ENCODE measurements at regions not wholly inside any gene's neighbourhood (a gene's known extent, or its start where the extent isn't known, plus 50 kb on each side); places are given as distances from the start of the nearest gene placed in this dataset.
"Not testable (repeated sequence)": the region's sequence is repeated elsewhere in the genome, so short reads cannot be mapped to it uniquely, and the experiment has no call there.

DNA sequence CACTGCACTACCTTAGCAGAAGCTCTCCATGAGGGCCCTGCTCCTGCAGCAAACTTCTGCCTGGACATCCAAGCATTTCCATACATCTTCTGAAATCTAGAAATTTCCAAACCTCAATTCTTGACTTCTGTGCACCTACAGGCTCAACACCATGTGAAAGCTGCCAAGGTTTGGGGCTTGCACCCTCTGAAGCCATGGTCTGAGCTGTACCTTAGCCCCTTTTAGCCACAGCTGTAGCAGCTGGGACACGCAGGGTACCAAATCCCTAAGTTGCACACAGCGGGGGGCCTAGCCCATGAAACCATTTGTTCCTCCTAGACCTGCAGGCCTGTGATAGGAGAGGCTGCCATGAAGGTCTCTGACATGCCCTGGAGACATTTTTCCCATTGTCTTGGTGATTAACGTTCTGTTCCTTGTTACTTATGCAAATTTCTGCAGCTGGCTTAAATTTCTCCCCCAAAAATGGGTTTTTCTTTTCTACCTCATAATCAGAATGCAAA lies 102.7 kb downstream of the EN1 start:
- not testable (repeated sequence) for DNase-seq (ENCODE audit: low spot score in 2 of 2); FAIRE-seq

DNA sequence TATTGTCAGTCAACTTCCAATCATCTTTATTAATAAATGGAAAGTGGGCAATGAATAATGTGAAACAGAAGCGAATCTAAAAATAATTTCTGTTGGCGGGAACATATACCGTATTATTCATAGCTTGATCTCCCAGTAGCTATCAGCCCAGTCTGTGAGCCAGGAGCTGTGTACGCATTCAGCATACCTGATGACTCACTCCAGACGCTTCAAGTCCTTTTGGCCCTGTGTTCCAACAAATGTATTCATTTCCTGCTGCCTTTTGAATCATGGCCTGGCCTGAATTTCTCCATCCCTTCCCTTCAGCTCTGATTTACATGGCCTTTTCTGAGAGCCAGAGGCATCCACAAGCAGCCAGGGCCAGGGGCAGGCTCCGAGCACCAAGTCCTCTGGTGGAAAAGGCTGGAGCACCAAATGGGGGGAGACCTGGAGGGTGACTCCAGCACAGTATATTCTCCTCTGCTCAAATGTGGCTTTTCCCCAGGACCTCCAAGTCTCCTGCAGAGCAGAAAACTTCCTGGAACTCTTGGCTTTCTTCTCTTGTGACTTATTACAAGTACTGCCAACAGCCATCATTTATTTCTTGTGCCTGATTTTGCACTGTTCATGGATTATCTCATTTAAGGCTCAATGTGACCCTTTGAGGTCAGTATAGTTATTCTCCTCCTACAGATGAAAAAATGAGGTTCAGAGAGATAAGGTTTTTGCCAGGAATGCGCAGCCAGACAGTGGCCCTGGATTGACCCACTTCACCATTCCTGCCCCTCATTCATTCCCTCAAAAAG lies 108.7 kb downstream of the EN1 start:
- DNase-seq (ENCODE audit: low spot score in 2 of 2) (no peak), FAIRE-seq (no peak)

DNA sequence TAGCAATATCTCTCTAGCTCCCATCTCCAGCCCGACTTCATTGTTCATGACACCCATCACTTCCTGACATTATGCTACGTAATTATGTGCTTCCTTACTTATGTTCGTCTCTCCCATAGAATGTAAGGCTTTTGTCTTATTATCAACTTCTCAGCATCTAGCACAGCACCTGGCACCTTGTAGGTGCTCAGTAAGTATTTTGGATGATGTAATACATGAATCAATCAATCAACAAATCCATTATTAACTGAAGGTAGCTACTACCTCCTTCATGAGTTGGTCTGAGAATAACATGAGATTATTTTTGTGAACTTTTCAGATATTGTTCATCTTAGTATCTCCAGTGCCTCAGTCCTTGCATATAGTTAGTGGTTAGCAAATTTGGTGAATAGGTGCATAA lies 109.3 kb downstream of the EN1 start:
- DNase-seq (ENCODE audit: low spot score in 2 of 2) (no peak), FAIRE-seq (no peak)

DNA sequence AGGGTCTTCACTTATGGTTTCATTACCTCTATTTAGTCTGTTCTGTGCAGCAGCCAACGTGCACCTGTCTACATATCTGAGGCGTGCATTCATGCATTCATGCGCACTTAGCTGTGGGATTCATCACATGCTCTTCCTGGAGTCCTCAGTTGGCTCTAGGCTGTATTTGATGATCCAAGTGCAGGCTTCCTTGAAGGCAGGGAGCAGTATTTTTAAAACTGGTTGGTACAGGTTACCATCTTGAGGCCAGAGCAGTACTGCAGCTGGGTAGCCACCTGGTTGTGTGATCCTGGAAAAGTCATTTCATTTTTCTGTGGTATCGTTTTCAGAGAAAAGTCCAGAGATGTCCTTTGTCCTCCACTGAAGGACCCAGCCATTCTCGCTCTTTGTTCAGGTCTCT lies 109.8 kb downstream of the EN1 start:
- no peak for DNase-seq (ENCODE audit: low spot score in 2 of 2)
- FAIRE-seq: no peak

DNA sequence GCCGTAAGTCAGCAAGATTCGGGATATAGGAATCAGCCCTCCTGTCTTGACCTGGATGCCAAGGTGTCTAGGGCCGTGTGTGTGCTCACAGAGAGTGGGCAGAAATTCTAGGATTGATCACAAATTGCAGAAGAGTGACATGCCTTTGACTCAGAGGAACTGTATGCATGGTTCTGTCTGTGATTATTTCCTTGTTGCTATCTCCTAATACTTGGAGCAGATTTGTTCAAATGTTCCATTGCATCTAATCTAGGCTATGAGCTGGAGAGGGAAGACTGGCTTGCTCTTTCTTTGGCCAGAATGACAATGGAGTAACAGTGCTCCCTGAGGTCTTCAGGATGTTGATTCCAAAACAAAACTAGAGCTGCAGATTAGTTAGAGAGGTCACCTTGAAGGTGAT lies 115.0 kb downstream of the EN1 start:
- DNase-seq (ENCODE audit: low spot score in 2 of 2) (no peak), FAIRE-seq (no peak)

DNA sequence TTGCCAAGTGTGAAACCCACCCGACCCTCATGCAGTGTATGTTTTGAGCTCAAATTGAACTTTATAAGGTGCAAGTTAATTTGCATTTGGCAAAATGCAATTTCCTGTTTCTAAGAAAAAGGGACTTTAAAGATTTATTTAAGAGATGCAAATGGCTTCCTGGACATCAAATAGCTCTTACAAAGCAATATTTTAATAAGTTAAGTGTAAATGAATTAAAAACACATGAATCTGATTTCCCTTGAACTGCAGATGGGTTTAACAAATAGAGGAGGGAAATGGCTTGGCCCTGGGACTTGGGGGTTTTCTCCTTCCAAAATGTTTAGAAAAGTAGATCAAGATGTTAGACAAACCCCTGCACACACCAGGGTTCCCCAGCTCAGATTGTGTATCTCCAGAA lies 116.0 kb downstream of the EN1 start:
- FAIRE-seq (no peak), DNase-seq (ENCODE audit: low spot score in 2 of 2) (no peak)

DNA sequence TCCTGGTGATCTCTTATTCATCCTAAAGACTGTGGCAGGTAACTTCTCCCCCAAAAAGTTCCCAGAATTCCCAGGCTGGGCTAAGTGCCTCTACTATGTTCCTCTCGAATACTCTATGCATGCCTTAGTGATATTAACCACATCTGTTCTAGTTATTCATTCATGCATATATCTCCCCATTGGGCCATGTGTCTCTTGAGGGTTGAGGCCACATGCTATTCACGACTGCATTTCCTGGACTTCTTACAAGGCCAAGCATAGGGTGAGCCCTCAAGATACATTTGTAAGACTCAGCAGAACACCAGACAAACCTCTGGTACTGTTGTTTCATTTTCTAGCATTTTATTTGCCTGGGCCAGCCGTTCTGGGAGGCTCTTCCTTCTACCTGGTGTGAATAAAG lies 117.0 kb downstream of the EN1 start:
- no peak for DNase-seq (ENCODE audit: low spot score in 2 of 2)
- no peak for FAIRE-seq

DNA sequence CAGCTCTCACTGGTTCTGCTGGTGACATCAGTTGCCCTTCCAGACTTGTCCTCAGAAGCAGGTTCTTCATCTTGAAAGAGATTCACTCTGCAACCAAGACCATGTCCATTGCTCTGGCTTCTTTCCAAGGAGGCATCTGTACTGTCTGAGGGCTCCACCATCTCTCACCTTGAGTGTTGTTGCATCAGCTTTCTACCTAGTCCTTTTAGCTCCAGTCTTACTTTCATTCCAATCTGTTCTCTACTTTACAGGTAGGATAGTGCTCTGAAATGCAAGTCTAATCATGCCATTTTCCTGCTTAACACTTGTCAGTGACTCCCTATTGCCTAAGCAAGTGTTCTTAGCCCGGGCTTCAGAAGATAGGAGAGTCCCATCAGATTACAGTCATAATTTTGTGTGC lies 117.7 kb downstream of the EN1 start:
- FAIRE-seq: no peak

DNA sequence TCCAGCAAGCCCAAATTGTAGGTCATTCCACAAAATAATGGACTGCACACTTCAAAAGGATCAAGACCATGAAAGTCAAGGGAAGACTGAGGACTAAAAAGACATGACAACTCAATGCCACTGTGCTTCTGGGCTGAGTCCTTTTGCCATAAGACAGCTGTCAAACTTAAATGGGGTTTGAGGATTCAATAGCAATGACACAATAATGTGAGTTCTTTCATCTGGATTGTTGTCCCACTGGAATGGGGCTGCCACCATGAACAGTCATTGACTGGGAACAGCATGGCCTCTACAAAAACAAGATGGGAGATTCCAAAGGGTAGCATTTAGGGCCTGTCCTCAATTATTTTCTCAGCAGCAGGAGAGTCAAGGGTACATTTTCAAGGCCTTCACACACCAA lies 118.5 kb downstream of the EN1 start:
- DNase-seq (ENCODE audit: low spot score in 2 of 2) (no peak), FAIRE-seq (no peak)

More for the DNA sequence above, 117.7 kb downstream of the EN1 start:
- DNase-seq (ENCODE audit: low spot score in 2 of 2): no peak

DNA sequence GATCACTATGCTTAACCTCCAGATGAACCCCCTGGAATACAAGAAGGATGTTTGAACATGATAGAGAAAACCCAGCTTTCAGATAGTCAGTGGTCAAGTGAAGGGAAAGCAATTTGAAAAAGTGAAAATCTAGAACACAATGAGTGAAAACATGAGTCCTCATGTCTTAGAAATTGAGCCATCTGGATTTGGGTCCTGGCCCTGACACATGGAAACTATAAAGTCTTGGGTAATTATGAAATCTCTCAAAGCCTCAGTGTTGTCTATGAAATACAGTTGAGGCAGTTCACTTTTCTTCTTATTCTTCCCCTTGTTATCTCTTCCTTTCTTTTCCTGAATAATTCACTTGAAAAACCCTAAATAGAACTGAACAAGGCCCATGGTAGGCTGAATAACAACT lies 120.6 kb downstream of the EN1 start:
- no peak for FAIRE-seq

DNA sequence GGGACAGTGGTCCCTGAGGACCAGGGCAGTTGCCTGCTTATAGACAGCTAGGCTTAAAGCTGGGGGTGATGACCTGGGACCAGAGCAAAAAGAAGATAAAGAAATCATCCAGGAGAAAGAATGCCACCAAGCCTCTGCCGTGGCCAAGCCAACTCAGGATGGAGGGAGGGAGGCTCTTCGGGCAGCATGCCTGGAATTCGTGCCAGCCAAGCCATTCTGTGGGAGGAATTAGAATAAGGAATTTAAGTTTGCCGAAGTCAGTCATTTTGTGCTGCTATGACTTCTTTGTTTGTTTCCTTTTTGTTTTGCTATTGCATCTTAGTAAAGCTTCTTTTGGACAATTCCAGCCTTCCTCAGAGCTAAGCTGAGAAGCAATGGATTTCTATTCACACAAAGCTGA lies 124.1 kb downstream of the EN1 start:
- FAIRE-seq (no peak), DNase-seq (ENCODE audit: low spot score in 2 of 2) (no peak)

More for the DNA sequence above, 120.6 kb downstream of the EN1 start:
- DNase-seq (ENCODE audit: low spot score in 2 of 2): no peak

DNA sequence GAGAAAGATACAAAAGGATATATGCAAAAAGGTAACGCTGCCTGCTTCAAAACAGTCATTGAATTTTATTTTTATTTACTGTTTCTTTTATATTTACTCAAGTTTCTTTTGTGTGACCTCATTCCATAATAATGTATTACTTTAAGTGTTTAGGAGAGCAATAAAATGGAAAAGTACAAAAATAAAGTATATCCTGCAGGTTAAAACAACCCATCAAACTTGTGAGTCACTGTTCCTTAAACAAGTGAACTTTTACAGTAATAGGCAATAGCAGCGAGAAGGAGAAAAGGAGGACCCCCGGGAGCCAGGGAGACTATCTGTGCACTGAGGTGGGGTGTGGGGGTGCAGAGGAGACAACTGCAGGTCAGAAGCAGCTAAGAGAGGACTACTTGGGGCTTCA lies 124.5 kb downstream of the EN1 start:
- DNase-seq (ENCODE audit: low spot score in 2 of 2) (no peak), FAIRE-seq (no peak)

DNA sequence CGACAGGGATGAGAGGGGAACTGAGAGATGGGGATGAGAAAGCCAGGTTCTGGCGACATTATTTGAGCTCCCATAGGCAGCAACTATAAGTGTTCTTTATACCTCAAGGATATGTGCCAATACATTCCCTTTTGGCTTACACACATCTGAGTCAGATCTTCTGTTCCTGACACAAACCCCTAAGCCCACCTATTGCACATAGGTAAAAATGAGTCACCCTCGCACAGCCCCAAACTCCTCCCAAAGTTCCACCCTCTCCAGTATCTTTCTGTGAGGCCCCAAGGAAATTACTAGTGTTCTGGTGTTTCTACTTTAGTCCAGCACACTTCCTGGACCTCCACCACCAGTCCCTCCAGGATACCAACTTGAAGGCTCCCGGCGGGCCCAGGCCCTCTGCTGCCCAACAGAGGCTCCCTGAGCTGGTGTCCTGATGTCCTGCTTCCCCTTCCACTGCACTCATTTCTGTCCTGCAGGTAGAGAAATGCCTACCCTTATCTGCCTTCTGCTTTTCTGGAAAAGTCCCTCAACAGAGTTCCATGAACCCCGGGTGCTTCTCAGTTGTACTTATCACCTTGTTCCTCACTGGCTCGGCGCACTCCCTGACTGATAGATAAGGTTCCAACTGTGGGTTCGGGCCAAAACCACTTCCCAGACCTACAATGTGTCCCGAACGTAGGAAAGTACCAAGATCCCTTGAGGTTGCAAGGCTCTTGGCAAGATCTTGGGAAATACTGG lies 125.5 kb downstream of the EN1 start:
- FAIRE-seq (no peak), DNase-seq (ENCODE audit: low spot score in 2 of 2) (no peak)

DNA sequence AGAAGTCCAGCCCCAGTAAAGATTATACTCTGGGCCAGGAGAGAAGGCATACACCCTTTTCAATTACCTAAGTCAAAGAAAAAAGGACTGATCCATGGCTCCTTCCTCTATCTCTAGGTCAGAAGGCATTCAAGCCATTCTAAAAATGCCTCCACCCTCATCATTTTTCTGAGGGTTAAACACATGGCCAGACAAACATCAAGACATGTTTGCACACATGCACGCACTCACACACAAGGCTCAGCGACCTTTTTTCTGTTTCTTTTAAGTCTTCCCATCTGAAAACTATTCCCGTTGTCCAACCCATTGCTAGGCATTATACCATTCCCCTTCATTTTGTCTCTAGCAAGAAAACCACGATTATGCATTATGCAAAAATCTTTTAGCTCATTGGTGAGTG lies 126.6 kb downstream of the EN1 start:
- FAIRE-seq (no peak), DNase-seq (ENCODE audit: low spot score in 2 of 2) (no peak)

DNA sequence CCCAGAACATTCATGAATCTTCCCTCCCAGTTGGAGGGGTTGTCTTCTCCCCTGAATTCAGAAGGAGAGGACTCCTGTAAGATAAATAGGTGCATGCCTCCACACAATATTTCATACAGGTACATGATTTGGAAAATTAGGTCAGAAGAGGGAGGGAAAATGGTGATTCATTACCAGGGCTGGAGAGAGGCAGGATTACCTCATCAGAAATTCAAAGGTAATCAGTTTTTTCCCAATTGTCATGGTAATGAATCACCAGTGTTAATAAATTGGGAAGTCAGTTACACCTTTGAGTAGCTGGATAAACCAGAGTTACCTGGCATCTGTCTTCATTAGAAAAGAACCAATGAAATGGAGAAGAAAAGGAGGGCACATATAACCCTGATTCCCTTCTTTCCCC lies 128.5 kb downstream of the EN1 start:
- no peak for FAIRE-seq
- no peak for DNase-seq (ENCODE audit: low spot score in 2 of 2)

DNA sequence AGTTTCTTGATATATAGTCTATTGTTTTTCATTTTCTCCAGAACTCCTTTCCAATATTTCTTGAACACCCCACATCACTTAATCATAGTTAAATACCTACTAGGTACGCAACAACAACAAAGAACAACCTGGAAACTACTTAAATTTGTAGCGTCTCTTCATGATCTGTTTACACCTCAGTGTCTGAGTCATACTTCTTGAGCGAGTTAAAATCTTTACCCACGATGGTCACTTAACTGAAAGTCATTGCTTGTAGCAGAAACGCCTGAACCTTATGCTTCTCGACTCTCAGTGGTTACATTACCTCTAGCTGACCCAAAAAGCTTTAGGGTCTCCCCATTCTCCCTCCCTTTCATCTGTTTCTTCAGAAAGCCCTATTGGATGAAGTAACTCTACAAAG lies 131.3 kb downstream of the EN1 start:
- no peak for FAIRE-seq

DNA sequence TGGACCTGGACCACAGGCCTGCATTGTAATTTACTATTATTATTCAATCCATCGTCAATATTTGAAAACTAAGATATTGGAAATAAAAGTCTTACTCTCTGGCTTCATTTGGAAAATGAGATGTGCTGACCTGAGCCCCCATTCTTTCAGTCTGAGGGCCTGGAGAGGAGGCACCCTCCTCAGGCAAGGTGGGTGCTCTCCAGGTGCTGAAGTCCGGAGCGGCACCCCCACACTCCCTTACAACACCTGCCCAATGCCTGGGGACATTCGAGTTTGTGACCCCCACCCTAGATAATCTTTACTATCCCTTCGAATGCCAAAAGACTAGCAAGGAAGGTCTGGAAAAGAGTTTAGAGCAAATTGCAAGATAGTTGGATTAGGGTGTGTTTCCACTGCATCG lies 133.3 kb downstream of the EN1 start:
- no peak for DNase-seq (ENCODE audit: low spot score in 2 of 2)
- FAIRE-seq: no peak

More for the DNA sequence above, 131.3 kb downstream of the EN1 start:
- DNase-seq (ENCODE audit: low spot score in 2 of 2): no peak

DNA sequence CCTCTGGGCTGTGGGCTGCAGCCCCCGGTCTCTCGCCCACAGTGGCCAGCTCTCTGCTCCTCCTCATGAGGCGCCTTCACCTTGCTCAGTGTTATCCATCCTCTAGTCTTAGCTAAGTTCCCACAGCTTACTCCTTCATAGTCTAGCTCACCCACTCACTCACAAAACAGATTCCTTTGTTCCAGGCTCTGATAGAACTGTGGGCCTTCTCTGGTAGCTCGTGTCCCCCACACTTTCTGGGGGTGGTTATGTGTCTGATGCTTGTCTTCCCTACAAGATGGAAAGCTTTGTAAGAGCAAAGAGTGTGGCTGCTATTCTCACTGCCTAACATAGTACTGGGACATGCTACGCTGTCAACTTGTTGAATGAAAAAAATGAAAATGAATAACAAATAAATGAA lies 135.8 kb downstream of the EN1 start:
- FAIRE-seq (no peak), DNase-seq (ENCODE audit: low spot score in 2 of 2) (no peak)

DNA sequence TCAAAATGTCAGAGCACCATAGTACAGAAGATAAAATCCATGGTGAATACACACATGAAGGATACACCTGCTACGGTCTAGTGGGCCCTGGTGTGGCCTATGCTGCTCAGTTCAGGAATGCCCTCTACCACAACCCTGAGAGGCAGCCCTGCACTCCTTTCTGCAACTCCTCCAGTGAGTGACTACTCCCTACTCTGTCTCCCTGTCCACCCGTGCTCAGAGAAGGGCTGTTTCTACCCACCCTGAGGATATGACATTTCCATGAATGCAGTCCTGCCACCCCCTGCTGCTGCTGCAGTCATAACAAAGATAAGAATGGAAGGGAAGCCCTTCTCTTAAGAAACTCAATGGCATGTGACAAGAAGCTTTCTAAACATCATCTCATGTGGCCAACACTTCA lies 137.0 kb downstream of the EN1 start:
- no peak for FAIRE-seq

DNA sequence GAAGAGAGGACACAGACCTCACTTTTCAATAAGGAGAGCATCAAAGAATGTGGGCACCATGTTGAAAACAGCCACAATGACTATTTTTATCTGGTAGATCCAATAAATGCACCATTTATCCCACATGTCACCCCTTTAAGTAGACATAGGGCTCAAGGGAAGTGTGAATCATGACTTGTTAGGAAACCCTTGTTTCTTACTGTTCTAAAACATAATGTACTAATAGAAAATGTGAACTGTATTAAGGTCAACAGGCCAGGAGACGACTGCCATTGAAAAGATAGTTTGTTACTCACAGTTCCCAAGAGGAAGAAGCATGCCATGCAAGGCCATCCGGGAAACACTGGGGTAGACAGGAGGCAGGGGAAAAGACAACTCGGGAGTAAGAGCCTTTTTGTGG lies 137.7 kb downstream of the EN1 start:
- no peak for FAIRE-seq

More for the DNA sequence above, 137.0 kb downstream of the EN1 start:
- DNase-seq (ENCODE audit: low spot score in 2 of 2): no peak

DNA sequence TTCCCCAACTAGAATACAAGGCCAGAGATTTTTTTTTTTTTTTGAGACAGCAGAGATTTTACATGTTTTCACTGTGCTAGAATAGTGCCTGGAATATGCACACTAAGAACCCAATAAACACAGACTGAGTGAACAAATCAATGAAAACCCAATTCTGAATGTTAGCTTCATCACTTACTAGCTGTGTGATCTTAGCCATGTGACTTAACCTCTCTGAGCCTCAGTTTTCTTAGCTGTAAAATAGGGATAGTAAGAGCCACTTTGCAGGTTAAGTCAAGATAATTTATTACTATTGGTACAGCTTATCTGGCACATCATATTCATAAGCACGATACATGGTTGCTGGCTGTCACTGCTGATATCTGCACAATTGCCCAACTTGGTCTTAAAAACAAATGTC lies 140.6 kb downstream of the EN1 start:
- FAIRE-seq (no peak), DNase-seq (ENCODE audit: low spot score in 2 of 2) (no peak)

More for the DNA sequence above, 137.7 kb downstream of the EN1 start:
- DNase-seq (ENCODE audit: low spot score in 2 of 2): no peak

DNA sequence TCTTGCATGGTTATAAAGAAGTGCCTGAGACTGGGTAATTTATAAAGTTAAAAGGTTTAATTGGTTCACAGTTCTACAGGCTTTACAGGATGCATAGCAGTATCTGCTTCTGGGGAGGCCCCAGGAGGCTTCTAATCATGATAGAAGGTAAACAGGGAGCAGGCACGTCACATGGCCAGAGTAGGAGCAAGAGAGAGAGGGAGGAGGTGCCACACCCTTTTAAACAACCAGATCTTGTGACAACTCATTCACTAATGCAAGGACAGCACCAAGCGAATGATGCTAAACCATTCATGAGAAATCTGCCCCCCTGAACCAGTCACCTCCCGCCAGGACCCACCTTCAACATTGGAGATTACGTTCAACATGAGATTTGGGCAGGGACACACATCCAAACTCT lies 141.1 kb downstream of the EN1 start:
- FAIRE-seq: no peak
- no peak for DNase-seq (ENCODE audit: low spot score in 2 of 2)
